ENCODE measurements at regions not wholly inside any gene's neighbourhood (a gene's known extent, or its start where the extent isn't known, plus 50 kb on each side); places are given as distances from the start of the nearest gene placed in this dataset.

- CTCF ChIA-PET: interaction anchor here (1.6 kb wide), 1 partner anchor 9 kb away, joined by 6 read pairs; no protein-coding TSS in a partner anchor
- no peak overlapping the region for H3K4me3 ChIP-seq (ENCODE audit: low read depth, low read length)
- POLR2A ChIA-PET: no interaction called here
- no peak overlapping the region for H3K27ac ChIP-seq (ENCODE audit: extremely low read depth, low read depth, low read length)
- TF ChIP-seq ZNF473 (tag by site-specific recombination; IDR thresholded peaks at IDR 0.05): no peak
- no peak for TF ChIP-seq ATF2 (tag by site-specific recombination; IDR thresholded peaks at IDR 0.05; ENCODE audit: low read depth)
- no peak for TF ChIP-seq ZNF777 (tag by site-specific recombination; IDR thresholded peaks at IDR 0.05; ENCODE audit: borderline replicate concordance)
- H3K4me1 ChIP-seq (ENCODE audit: control insufficient read depth, insufficient read depth, low read length): no peaks in the 10 kb centered on the region
- H3K36me3 ChIP-seq (ENCODE audit: control insufficient read depth in 2 of 2, insufficient read depth in 1 of 2, low read length in 2 of 2): no peaks in the 10 kb centered on the region
- no peaks in the 10 kb centered on the region for H3K9me3 ChIP-seq (ENCODE audit: control insufficient read depth, insufficient read depth, low read depth, low read length)
Observed at GRCh38 chr15:87682527-87682926, 574.0 kb downstream of the NTRK3 start.

DNA sequence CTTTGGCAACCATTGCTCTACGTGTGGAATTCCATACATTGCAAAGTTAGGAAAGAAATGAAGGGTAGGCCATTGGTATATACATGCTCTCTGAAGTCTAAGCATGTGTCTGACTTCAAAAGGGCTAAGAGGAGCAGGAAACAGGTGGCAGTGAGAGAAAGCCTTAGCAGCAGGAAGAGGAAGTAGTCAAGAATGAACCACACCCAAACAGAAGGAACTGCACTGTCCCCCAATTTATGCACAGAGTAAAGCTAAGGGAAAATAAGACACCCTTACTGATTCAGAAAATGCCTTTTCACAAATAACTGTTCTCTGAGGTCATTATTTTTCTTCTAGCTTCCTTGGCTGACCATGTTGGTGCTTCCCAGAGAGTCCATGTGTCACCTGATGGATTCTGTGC is 575.4 kb downstream of the NTRK3 start:
- no peak for TF ChIP-seq KLF7 (tag by site-specific recombination; IDR thresholded peaks at IDR 0.05; ENCODE audit: borderline replicate concordance)
- no peak for TF ChIP-seq TCF7L2 (IDR thresholded peaks at IDR 0.05; ENCODE audit: borderline replicate concordance, low read depth, low read length)
- no peak for TF ChIP-seq ZNF658 (tag by site-specific recombination; IDR thresholded peaks at IDR 0.05)
- TF ChIP-seq ZNF394 (tag by site-specific recombination; IDR thresholded peaks at IDR 0.05; ENCODE audit: borderline replicate concordance): no peak
- TF ChIP-seq, protein P1, sequence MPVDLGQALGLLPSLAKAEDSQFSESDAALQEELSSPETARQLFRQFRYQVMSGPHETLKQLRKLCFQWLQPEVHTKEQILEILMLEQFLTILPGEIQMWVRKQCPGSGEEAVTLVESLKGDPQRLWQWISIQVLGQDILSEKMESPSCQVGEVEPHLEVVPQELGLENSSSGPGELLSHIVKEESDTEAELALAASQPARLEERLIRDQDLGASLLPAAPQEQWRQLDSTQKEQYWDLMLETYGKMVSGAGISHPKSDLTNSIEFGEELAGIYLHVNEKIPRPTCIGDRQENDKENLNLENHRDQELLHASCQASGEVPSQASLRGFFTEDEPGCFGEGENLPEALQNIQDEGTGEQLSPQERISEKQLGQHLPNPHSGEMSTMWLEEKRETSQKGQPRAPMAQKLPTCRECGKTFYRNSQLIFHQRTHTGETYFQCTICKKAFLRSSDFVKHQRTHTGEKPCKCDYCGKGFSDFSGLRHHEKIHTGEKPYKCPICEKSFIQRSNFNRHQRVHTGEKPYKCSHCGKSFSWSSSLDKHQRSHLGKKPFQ (tag by site-specific recombination; IDR thresholded peaks at IDR 0.05): no peak
- no peak for TF ChIP-seq SP7 (tag by site-specific recombination; IDR thresholded peaks at IDR 0.05)
- no peak for TF ChIP-seq ZNF350 (tag by site-specific recombination; IDR thresholded peaks at IDR 0.05)
- Histone ChIP-seq H3K27ac (ENCODE audit: extremely low read depth, low read depth, low read length) (no peak overlapping the region), H3K36me3 (ENCODE audit: control insufficient read depth in 2 of 2, insufficient read depth in 1 of 2, low read length in 2 of 2) (no peaks in the 10 kb centered on the region), H3K4me3 (ENCODE audit: low read depth, low read length) (no peak overlapping the region), H3K9me3 (ENCODE audit: control insufficient read depth, insufficient read depth, low read depth, low read length) (no peaks in the 10 kb centered on the region), H3K4me1 (ENCODE audit: control insufficient read depth, insufficient read depth, low read length) (no peaks in the 10 kb centered on the region)
- ChIA-PET CTCF (no interaction called here), POLR2A (no interaction called here)

DNA sequence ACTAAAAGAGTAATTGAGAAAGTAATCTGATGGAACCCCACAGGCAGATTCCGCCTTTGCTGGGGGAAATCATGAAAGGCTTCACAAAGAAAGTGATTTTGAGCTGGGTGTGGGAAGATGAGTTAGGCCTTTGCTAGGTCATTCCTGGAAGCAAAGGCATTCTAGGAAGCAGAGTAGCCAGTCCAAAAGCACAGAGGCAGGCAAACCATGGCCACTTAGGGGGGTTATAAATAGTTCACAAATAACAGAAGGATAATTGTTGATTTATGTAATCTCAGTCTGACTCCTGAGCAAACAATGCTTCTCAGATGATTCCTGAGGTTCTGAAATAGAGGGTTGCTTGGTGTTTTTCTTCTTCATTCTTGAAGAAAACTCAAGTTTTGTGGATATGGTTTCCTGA is 576.3 kb downstream of the NTRK3 start:
- H3K36me3 ChIP-seq (ENCODE audit: control insufficient read depth in 2 of 2, insufficient read depth in 1 of 2, low read length in 2 of 2): no peaks in the 10 kb centered on the region
- TF ChIP-seq, protein P2, sequence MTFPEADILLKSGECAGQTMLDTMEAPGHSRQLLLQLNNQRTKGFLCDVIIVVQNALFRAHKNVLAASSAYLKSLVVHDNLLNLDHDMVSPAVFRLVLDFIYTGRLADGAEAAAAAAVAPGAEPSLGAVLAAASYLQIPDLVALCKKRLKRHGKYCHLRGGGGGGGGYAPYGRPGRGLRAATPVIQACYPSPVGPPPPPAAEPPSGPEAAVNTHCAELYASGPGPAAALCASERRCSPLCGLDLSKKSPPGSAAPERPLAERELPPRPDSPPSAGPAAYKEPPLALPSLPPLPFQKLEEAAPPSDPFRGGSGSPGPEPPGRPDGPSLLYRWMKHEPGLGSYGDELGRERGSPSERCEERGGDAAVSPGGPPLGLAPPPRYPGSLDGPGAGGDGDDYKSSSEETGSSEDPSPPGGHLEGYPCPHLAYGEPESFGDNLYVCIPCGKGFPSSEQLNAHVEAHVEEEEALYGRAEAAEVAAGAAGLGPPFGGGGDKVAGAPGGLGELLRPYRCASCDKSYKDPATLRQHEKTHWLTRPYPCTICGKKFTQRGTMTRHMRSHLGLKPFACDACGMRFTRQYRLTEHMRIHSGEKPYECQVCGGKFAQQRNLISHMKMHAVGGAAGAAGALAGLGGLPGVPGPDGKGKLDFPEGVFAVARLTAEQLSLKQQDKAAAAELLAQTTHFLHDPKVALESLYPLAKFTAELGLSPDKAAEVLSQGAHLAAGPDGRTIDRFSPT (tag by site-specific recombination; IDR thresholded peaks at IDR 0.05): no peak
- TF ChIP-seq ZNF248 (tag by site-specific recombination; IDR thresholded peaks at IDR 0.05) (no peak), ZSCAN23 (tag by site-specific recombination; IDR thresholded peaks at IDR 0.05) (no peak), ZNF292 (tag by site-specific recombination; IDR thresholded peaks at IDR 0.05; ENCODE audit: borderline replicate concordance, low read depth) (no peak)
- ChIA-PET POLR2A (no interaction called here), CTCF (no interaction called here)
- H3K4me1 ChIP-seq (ENCODE audit: control insufficient read depth, insufficient read depth, low read length): no peaks in the 10 kb centered on the region
- H3K27ac ChIP-seq (ENCODE audit: extremely low read depth, low read depth, low read length): no peak overlapping the region
- H3K9me3 ChIP-seq (ENCODE audit: control insufficient read depth, insufficient read depth, low read depth, low read length): no peaks in the 10 kb centered on the region
- no peak overlapping the region for H3K4me3 ChIP-seq (ENCODE audit: low read depth, low read length)
